Endodermal cell (in vitro differentiated cells): ENCODE measurements at regions not wholly inside any gene's neighbourhood (a gene's known extent, or its start where the extent isn't known, plus 50 kb on each side); places are given as distances from the start of the nearest gene placed in this dataset.

Experiments
- DNase-seq: peaks from one replicate; pipeline ENCODE4 v3.0.0-alpha.2; 2017
- H3K27ac ChIP-seq: 2 replicates; pipeline ENCODE4 v1.5.1; 2013; ENCODE audit warnings: mild to moderate bottlenecking, low read depth, low read length, moderate library complexity
- H3K27me3 ChIP-seq: 2 replicates; pipeline ENCODE4 v1.6.1; 2013; ENCODE audit warnings: mild to moderate bottlenecking, low read length, moderate library complexity; ENCODE audit not compliant: insufficient read depth, control insufficient read depth, poor library complexity, severe bottlenecking
- H3K36me3 ChIP-seq: 2 replicates; pipeline ENCODE4 v1.7.0; 2013; ENCODE audit warnings: mild to moderate bottlenecking, low read length, moderate library complexity; ENCODE audit not compliant: control insufficient read depth, insufficient read depth
- H3K4me1 ChIP-seq: one replicate; pipeline ENCODE4 v1.7.0; 2013; ENCODE audit warnings: low read length; ENCODE audit not compliant: control insufficient read depth, insufficient read depth
- H3K4me3 ChIP-seq: 2 replicates; pipeline ENCODE4 v1.5.1; 2013; ENCODE audit warnings: mild to moderate bottlenecking, low read length, moderate library complexity
- H3K9ac ChIP-seq: 2 replicates; pipeline ENCODE4 v1.6.1; 2013; ENCODE audit warnings: mild to moderate bottlenecking, low read length, moderate library complexity; ENCODE audit not compliant: poor library complexity, severe bottlenecking; ENCODE audit errors: extremely low read depth
- H3K9me3 ChIP-seq: 2 replicates; pipeline ENCODE4 v1.6.1; 2013; ENCODE audit warnings: mild to moderate bottlenecking, low read length, moderate library complexity; ENCODE audit not compliant: control insufficient read depth
- H3K27ac Mint-ChIP-seq: 2 replicates; pipeline ENCODE4 v1.8.0; 2020; ENCODE audit warnings: mixed read lengths
- H3K27me3 Mint-ChIP-seq: 2 replicates; pipeline ENCODE4 v1.8.0; 2021; ENCODE audit warnings: mild to moderate bottlenecking, mixed read lengths; ENCODE audit not compliant: insufficient read depth
- H3K36me3 Mint-ChIP-seq: 2 replicates; pipeline ENCODE4 v1.8.0; 2020; ENCODE audit warnings: low read depth, mixed read lengths
- H3K4me1 Mint-ChIP-seq: 2 replicates; pipeline ENCODE4 v1.8.0; 2020; ENCODE audit warnings: mixed read lengths
- H3K4me3 Mint-ChIP-seq: 2 replicates; pipeline ENCODE4 v1.8.0; 2020; ENCODE audit warnings: mild to moderate bottlenecking, moderate library complexity, mixed read lengths
- H3K9me3 Mint-ChIP-seq: 2 replicates; pipeline ENCODE4 v1.8.0; 2020; ENCODE audit warnings: mild to moderate bottlenecking, mixed read lengths
- CTCF ChIP-seq: fragments of 200-600 bp; sonication (generic); conservative IDR thresholded peaks from 2 replicates; pipeline ENCODE4 v1.5.0; 2021; ENCODE audit warnings: antibody characterized with exemption, mild to moderate bottlenecking
- WGBS, 2 experiments: methylation state at CpG; one replicate each; pipeline versions ENCODE4 v1.1.5 to v1.1.7; 2013; ENCODE audit warnings: missing lambda C conversion rate in 2 of 2, mixed read lengths in 1 of 2; ENCODE audit not compliant: insufficient coverage in 1 of 2, insufficient read length in 1 of 2; 5-methylcytosine and 5-hydroxymethylcytosine counted together

- DNase-seq, result no peak
- 100% methylated on average over 2 of the region's 2 CpGs; no CpG with 5 or more reads in 1 of the 2 experiments for WGBS, 2 experiments
- H3K36me3 ChIP-seq, result no peaks in the 10 kb centered on the region
- H3K4me1 ChIP-seq, result no peaks in the 10 kb centered on the region
- H3K9me3 ChIP-seq, result peaks cover 13% of the 10 kb centered on the region
- no peaks in the 10 kb centered on the region for H3K27me3 Mint-ChIP-seq
- H3K27me3 ChIP-seq, result no peaks in the 10 kb centered on the region
- H3K4me3 Mint-ChIP-seq, result no peak overlapping the region
- no peak overlapping the region for H3K27ac Mint-ChIP-seq
- H3K36me3 Mint-ChIP-seq, result no peaks in the 10 kb centered on the region
- no peak for TF ChIP-seq CTCF
- H3K4me3 ChIP-seq, result no peak overlapping the region
- peaks cover 3% of the 10 kb centered on the region for H3K4me1 Mint-ChIP-seq
- H3K9me3 Mint-ChIP-seq, result peaks cover 2% of the 10 kb centered on the region
- no peak overlapping the region for H3K27ac ChIP-seq
- no peak overlapping the region for H3K9ac ChIP-seq
Measured at GRCh38 chr4:114304046-114304445, 294.6 kb upstream of the UGT8 start.

GRCh38 chr4:114304567-114304966 is 294.0 kb upstream of the UGT8 start:
- H3K27ac ChIP-seq, result no peak overlapping the region
- peaks cover 2% of the 10 kb centered on the region for H3K9me3 Mint-ChIP-seq
- no peak overlapping the region for H3K4me3 Mint-ChIP-seq
- no peak overlapping the region for H3K9ac ChIP-seq
- DNase-seq, result no peak
- H3K9me3 ChIP-seq, result peaks cover 13% of the 10 kb centered on the region
- no peaks in the 10 kb centered on the region for H3K36me3 ChIP-seq
- H3K4me3 ChIP-seq, result no peak overlapping the region
- no peaks in the 10 kb centered on the region for H3K36me3 Mint-ChIP-seq
- no peak overlapping the region for H3K27ac Mint-ChIP-seq
- H3K27me3 Mint-ChIP-seq, result peaks cover under 1% of the 10 kb centered on the region
- H3K27me3 ChIP-seq, result no peaks in the 10 kb centered on the region
- H3K4me1 ChIP-seq, result no peaks in the 10 kb centered on the region
- no peak for TF ChIP-seq CTCF
- WGBS, 2 experiments, result 93% methylated on average over 1 of the region's 1 CpG; no CpG with 5 or more reads in 1 of the 2 experiments
- peaks cover 3% of the 10 kb centered on the region for H3K4me1 Mint-ChIP-seq

- H3K27ac Mint-ChIP-seq, result no peak overlapping the region
- no peak overlapping the region for H3K9ac ChIP-seq
- H3K4me3 Mint-ChIP-seq, result no peak overlapping the region
- TF ChIP-seq CTCF, result no peak
- no peaks in the 10 kb centered on the region for H3K9me3 Mint-ChIP-seq
- peaks cover 9% of the 10 kb centered on the region for H3K27me3 Mint-ChIP-seq
- DNase-seq, result no peak
- no peaks in the 10 kb centered on the region for H3K36me3 Mint-ChIP-seq
- no peaks in the 10 kb centered on the region for H3K36me3 ChIP-seq
- no peaks in the 10 kb centered on the region for H3K4me1 ChIP-seq
- peaks cover 9% of the 10 kb centered on the region for H3K4me1 Mint-ChIP-seq
- H3K9me3 ChIP-seq, result no peaks in the 10 kb centered on the region
- no peak overlapping the region for H3K4me3 ChIP-seq
- H3K27me3 ChIP-seq, result no peaks in the 10 kb centered on the region
- H3K27ac ChIP-seq, result no peak overlapping the region
- WGBS, 2 experiments, result 80% methylated on average over 1 of the region's 2 CpGs; no CpG with 5 or more reads in 1 of the 2 experiments
Measured at GRCh38 chr4:114306946-114307345, 291.7 kb upstream of the UGT8 start.
